ENCODE measurements at regions not wholly inside any gene's neighbourhood (a gene's known extent, or its start where the extent isn't known, plus 50 kb on each side); places are given as distances from the start of the nearest gene placed in this dataset.

DNA sequence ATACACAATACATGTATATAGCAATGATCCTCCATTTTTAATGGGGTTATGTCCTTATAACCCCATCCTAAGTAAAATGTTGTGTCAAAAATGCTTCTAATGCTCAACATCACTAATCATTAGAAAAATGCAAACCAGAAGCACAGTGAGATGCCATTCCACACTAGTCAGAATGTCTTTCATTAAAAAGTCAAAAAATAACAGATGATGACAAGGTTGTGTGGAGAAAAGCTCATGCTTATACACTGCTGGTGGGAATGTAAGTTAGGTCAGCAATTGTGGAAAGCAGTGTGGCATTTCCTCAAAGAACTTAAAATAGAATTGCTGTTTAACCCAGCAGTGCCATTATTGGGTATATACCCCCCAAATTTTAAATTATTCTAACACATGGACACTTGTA lies 654.9 kb upstream of the CNTNAP5 start:
- H3K4me3 ChIP-seq (ENCODE audit: low read depth, low read length): no peak overlapping the region
- TF ChIP-seq, protein P1, sequence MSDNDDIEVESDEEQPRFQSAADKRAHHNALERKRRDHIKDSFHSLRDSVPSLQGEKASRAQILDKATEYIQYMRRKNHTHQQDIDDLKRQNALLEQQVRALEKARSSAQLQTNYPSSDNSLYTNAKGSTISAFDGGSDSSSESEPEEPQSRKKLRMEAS (IDR thresholded peaks at IDR 0.05; ENCODE audit: low read depth, low read length): no peak
- TF ChIP-seq POLR2A (IDR thresholded peaks at IDR 0.05; ENCODE audit: extremely low read depth, insufficient read length) (no peak), MYC (IDR thresholded peaks at IDR 0.05; ENCODE audit: low read depth, low read length) (no peak)
- TF ChIP-seq, protein P2, sequence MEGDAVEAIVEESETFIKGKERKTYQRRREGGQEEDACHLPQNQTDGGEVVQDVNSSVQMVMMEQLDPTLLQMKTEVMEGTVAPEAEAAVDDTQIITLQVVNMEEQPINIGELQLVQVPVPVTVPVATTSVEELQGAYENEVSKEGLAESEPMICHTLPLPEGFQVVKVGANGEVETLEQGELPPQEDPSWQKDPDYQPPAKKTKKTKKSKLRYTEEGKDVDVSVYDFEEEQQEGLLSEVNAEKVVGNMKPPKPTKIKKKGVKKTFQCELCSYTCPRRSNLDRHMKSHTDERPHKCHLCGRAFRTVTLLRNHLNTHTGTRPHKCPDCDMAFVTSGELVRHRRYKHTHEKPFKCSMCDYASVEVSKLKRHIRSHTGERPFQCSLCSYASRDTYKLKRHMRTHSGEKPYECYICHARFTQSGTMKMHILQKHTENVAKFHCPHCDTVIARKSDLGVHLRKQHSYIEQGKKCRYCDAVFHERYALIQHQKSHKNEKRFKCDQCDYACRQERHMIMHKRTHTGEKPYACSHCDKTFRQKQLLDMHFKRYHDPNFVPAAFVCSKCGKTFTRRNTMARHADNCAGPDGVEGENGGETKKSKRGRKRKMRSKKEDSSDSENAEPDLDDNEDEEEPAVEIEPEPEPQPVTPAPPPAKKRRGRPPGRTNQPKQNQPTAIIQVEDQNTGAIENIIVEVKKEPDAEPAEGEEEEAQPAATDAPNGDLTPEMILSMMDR (IDR thresholded peaks at IDR 0.05; ENCODE audit: low read depth, low read length): no peak
- no peak for DNase-seq (ENCODE audit: low read depth)

- DNase-seq (ENCODE audit: low read depth): no peak
- no peak overlapping the region for H3K4me3 ChIP-seq (ENCODE audit: low read depth, low read length)
- TF ChIP-seq POLR2A (IDR thresholded peaks at IDR 0.05; ENCODE audit: extremely low read depth, insufficient read length): no peak
- TF ChIP-seq MYC (IDR thresholded peaks at IDR 0.05; ENCODE audit: low read depth, low read length): no peak
- TF ChIP-seq, protein P2 (IDR thresholded peaks at IDR 0.05; ENCODE audit: low read depth, low read length): no peak
- TF ChIP-seq, protein P1 (IDR thresholded peaks at IDR 0.05; ENCODE audit: low read depth, low read length): no peak
These were observed 653.6 kb upstream of the CNTNAP5 start for GRCh38 chr2:123371535-123371934.

DNA sequence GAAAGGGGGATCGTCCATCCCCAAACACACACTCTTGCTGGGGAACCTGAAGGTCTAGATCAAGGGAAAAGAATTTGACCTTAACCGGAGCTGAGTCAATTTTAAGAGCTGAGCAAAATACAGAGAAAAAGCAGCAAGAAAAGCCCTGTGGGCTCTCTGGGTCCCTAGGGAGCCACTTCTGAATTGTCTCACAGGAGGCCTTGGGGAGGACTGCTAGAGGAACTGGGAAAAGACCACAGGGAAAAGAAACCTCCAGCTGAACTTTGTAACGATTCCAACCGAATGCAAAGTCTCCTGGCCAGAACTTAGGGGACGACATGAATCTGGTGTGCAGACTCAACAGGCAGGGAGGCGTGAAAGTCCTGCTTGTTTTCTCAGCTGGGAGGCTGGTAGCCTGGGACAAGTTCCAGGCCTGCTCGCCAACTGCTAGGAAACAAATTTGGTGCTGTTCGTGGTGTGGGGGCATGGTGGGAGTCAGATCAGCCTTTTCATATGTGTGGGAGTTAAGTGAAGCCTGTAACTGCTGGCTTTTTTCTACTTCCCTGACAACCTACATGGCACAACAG lies 644.6 kb upstream of the CNTNAP5 start:
- peak; percentile 5 for DNase-seq (ENCODE audit: low read depth)
- no peak overlapping the region for H3K4me3 ChIP-seq (ENCODE audit: low read depth, low read length)
- TF ChIP-seq, protein P2 (IDR thresholded peaks at IDR 0.05; ENCODE audit: low read depth, low read length): no peak

DNA sequence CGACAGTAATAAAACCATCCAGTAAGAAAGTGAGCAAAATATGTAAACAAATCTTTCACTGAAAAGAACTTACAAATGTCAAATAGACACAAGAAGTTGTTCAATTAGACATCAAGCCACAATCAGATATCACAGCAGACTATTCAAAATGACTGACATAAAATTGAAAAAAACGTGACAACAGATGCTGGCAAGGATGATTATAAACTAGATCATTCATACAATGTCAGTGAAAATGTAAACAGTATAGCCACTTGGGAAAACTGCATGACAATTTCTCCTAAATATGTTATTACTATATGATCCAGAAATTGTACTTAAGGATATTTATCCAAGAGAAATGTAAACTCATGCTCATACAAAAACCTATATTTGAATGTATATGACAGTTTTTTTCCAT lies 609.4 kb upstream of the CNTNAP5 start:
- H3K4me3 ChIP-seq (ENCODE audit: low read depth, low read length): no peak overlapping the region
- no peak for TF ChIP-seq MYC (IDR thresholded peaks at IDR 0.05; ENCODE audit: low read depth, low read length)
- TF ChIP-seq, protein P1 (IDR thresholded peaks at IDR 0.05; ENCODE audit: low read depth, low read length): no peak
- TF ChIP-seq, protein P2 (IDR thresholded peaks at IDR 0.05; ENCODE audit: low read depth, low read length): no peak
- no peak for DNase-seq (ENCODE audit: low read depth)

DNA sequence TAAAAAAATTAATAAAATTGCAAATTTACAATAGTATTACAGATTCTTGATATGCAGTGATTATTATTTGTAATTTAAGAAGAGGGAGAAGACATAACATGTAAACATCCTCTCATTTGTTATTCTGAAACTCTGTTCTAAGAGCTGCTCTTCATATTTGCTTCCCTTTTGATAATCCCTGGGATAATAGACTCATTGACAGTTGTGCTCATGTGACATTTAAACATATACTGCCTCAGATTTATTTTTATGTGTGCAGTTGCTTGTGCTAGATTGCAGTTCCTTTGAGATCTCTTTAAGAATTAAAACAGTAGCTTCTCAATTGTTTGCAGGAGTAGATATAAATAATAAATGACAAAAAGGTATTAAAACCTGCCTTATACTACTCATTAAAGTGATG lies 605.1 kb upstream of the CNTNAP5 start:
- DNase-seq (ENCODE audit: low read depth): no peak
- H3K4me3 ChIP-seq (ENCODE audit: low read depth, low read length): no peak overlapping the region
- TF ChIP-seq POLR2A (IDR thresholded peaks at IDR 0.05; ENCODE audit: extremely low read depth, insufficient read length) (no peak), MYC (IDR thresholded peaks at IDR 0.05; ENCODE audit: low read depth, low read length) (no peak)
- TF ChIP-seq, protein P1 (IDR thresholded peaks at IDR 0.05; ENCODE audit: low read depth, low read length): no peak
- TF ChIP-seq, protein P2 (IDR thresholded peaks at IDR 0.05; ENCODE audit: low read depth, low read length): no peak

Measured in NB4 (cell line).